GM23338 (cell line): ENCODE measurements at regions not wholly inside any gene's neighbourhood (a gene's known extent, or its start where the extent isn't known, plus 50 kb on each side); places are given as distances from the start of the nearest gene placed in this dataset.

ENCODE experiments used
- ATAC-seq: fragments of 200-7000 bp; cut with Tn5 transposase; 3 replicates; pipeline ENCODE4 v1.9.1; 2020
- DNase-seq: peaks from one replicate; pipeline ENCODE4 v3.0.0-alpha.2; 2015; ENCODE audit warnings: low spot score
- H2AFZ ChIP-seq: fragments of 200-600 bp; sonication (generic); 2 replicates; pipeline ENCODE4 v1.8.0; 2016; ENCODE audit warnings: antibody characterized with exemption, mild to moderate bottlenecking, moderate library complexity
- H3F3A ChIP-seq: fragments of 200-600 bp; sonication (generic); replicated peaks from 2 replicates; pipeline ENCODE4 v1.8.0; 2017; ENCODE audit warnings: antibody characterized with exemption, mixed run types, low read depth
- H3K27ac ChIP-seq: fragments of 200-600 bp; sonication (generic); 2 replicates; pipeline ENCODE4 v1.6.1; 2016; ENCODE audit warnings: low read depth
- H3K27me3 ChIP-seq: fragments of 200-600 bp; sonication (generic); 2 replicates; pipeline ENCODE4 v1.8.0; 2016; ENCODE audit warnings: mild to moderate bottlenecking, mixed run types, moderate library complexity; ENCODE audit not compliant: insufficient read depth
- H3K36me3 ChIP-seq: fragments of 200-600 bp; sonication (generic); 2 replicates; pipeline ENCODE4 v1.8.0; 2016; ENCODE audit warnings: mild to moderate bottlenecking; ENCODE audit not compliant: insufficient read depth
- H3K4me1 ChIP-seq: fragments of 200-600 bp; sonication (generic); 2 replicates; pipeline ENCODE4 v1.8.0; 2016; ENCODE audit warnings: mild to moderate bottlenecking, moderate library complexity; ENCODE audit not compliant: insufficient read depth
- H3K4me2 ChIP-seq: fragments of 200-600 bp; sonication (generic); 2 replicates; pipeline ENCODE4 v1.7.1; 2017; ENCODE audit warnings: mixed run types
- H3K4me3 ChIP-seq: fragments of 200-600 bp; sonication (generic); 2 replicates; pipeline ENCODE4 v1.6.1; 2016; ENCODE audit warnings: mixed run types
- H3K79me2 ChIP-seq: fragments of 200-600 bp; sonication (generic); replicated peaks from 2 replicates; pipeline ENCODE4 v1.8.0; 2017; ENCODE audit warnings: mild to moderate bottlenecking; ENCODE audit not compliant: insufficient read depth
- H3K9me2 ChIP-seq: fragments of 200-600 bp; sonication (generic); 2 replicates; pipeline ENCODE4 v1.8.0; 2017; ENCODE audit not compliant: insufficient read depth
- H4K20me1 ChIP-seq: fragments of 200-600 bp; sonication (generic); replicated peaks from 2 replicates; pipeline ENCODE4 v1.8.0; 2017; ENCODE audit warnings: mild to moderate bottlenecking; ENCODE audit not compliant: insufficient read depth
- H3K27ac Mint-ChIP-seq: 2 replicates; pipeline ENCODE4 v1.8.0; 2020; ENCODE audit warnings: inconsistent platforms, mild to moderate bottlenecking, moderate library complexity, mixed read lengths
- H3K27me3 Mint-ChIP-seq: 3 replicates; pipeline ENCODE4 v1.8.0; 2022; ENCODE audit warnings: low read depth, mild to moderate bottlenecking, moderate library complexity, mixed read lengths, inconsistent platforms; ENCODE audit not compliant: insufficient read depth, poor library complexity
- H3K36me3 Mint-ChIP-seq: 3 replicates; pipeline ENCODE4 v1.8.0; 2021; ENCODE audit warnings: low read depth, mild to moderate bottlenecking, inconsistent platforms, moderate library complexity, mixed read lengths
- H3K4me1 Mint-ChIP-seq: 3 replicates; pipeline ENCODE4 v1.8.0; 2020; ENCODE audit warnings: mild to moderate bottlenecking, inconsistent platforms, mixed read lengths
- H3K4me3 Mint-ChIP-seq: 3 replicates; pipeline ENCODE4 v1.8.0; 2021; ENCODE audit warnings: moderate library complexity, mild to moderate bottlenecking, inconsistent platforms, mixed read lengths
- H3K9me3 Mint-ChIP-seq: 3 replicates; pipeline ENCODE4 v1.8.0; 2020; ENCODE audit warnings: moderate library complexity, mild to moderate bottlenecking, inconsistent platforms, mixed read lengths
- CREB1 ChIP-seq: fragments of 250-450 bp; sonication (Bioruptor Pico); IDR thresholded peaks from 2 replicates; pipeline ENCODE4 v1.5.0; 2020; ENCODE audit warnings: low read depth, mild to moderate bottlenecking, moderate library complexity
- CTCF ChIP-seq, 2 experiments: fragments of 200-600 bp in 1 of 2; sonication (generic) in 1 of 2; conservative IDR thresholded peaks; 2 replicates each; pipeline versions ENCODE4 v1.5.1 to v1.6.1; 2016 to 2017; ENCODE audit warnings: antibody characterized with exemption in 2 of 2, low read depth in 2 of 2, mild to moderate bottlenecking in 2 of 2, moderate library complexity in 1 of 2
- ETS1 ChIP-seq: IDR thresholded peaks from 2 replicates; pipeline ENCODE4 v1.6.1; 2016; ENCODE audit warnings: antibody characterized with exemption
- EZH2phosphoT487 ChIP-seq: fragments of 200-600 bp; sonication (generic); IDR thresholded peaks from one replicate; pipeline ENCODE4 v1.8.1; 2018; ENCODE audit warnings: antibody characterized with exemption; ENCODE audit not compliant: unreplicated experiment
- JUNB ChIP-seq: IDR thresholded peaks from one replicate; pipeline ENCODE4 v1.6.1; 2016; ENCODE audit warnings: antibody characterized with exemption; ENCODE audit not compliant: unreplicated experiment
- NANOG ChIP-seq: IDR thresholded peaks from 2 replicates; pipeline ENCODE4 v1.6.1; 2016; ENCODE audit warnings: antibody characterized with exemption, borderline replicate concordance
- STAT1 ChIP-seq: IDR thresholded peaks from one replicate; pipeline ENCODE4 v1.6.1; 2016; ENCODE audit warnings: antibody characterized with exemption; ENCODE audit not compliant: unreplicated experiment
- ZNF114 ChIP-seq: fragments of 250-450 bp; sonication (Bioruptor Pico); IDR thresholded peaks from 2 replicates; pipeline ENCODE4 v1.5.0; 2020; ENCODE audit warnings: mild to moderate bottlenecking, moderate library complexity
- ZNF462 ChIP-seq: fragments of 250-450 bp; sonication (Bioruptor Pico); IDR thresholded peaks from 2 replicates; pipeline ENCODE4 v1.5.0; 2020; ENCODE audit warnings: mild to moderate bottlenecking, moderate library complexity

GRCh38 chr1:29397981-29398380, 161.7 kb downstream of the PTPRU start:
- no peak overlapping the region for H3K4me3 ChIP-seq
- no peak overlapping the region for H3K27ac ChIP-seq
- no peak for TF ChIP-seq EZH2phosphoT487
- TF ChIP-seq CTCF (conservative IDR thresholded peaks at IDR 0.05; ENCODE audit: low read depth in 2 of 2) = no peak
- no peak for TF ChIP-seq CREB1
- no peak for TF ChIP-seq NANOG
- TF ChIP-seq ZNF114 (CRISPR knock-in tag) = no peak
- no peak for TF ChIP-seq ETS1
- no peak for TF ChIP-seq STAT1
- no peak for TF ChIP-seq ZNF462 (CRISPR knock-in tag)
- TF ChIP-seq JUNB = no peak
- H4K20me1 ChIP-seq = no peaks in the 10 kb centered on the region
- no peaks in the 10 kb centered on the region; the same call in 2 of the 3 replicates for H3K4me1 Mint-ChIP-seq
- no peaks in the 10 kb centered on the region for H3K27me3 ChIP-seq
- no peak for ATAC-seq
- no peaks in the 10 kb centered on the region for H3K4me1 ChIP-seq
- H3K79me2 ChIP-seq = no peaks in the 10 kb centered on the region
- H3K27me3 Mint-ChIP-seq = peaks cover 5% of the 10 kb centered on the region
- H3K9me3 Mint-ChIP-seq = peaks cover 17% of the 10 kb centered on the region
- no peaks in the 10 kb centered on the region for H3F3A ChIP-seq
- no peaks in the 10 kb centered on the region for H3K36me3 Mint-ChIP-seq
- H3K9me2 ChIP-seq = no peaks in the 10 kb centered on the region
- no peak for DNase-seq
- H3K27ac Mint-ChIP-seq = no peak overlapping the region
- H3K4me3 Mint-ChIP-seq = no peak overlapping the region
- H3K4me2 ChIP-seq = no peak overlapping the region
- H2AFZ ChIP-seq = no peak overlapping the region
- no peaks in the 10 kb centered on the region for H3K36me3 ChIP-seq
